Stimulated activated CD4-positive, alpha-beta T cell treated with anti-CD3 and anti-CD28 coated beads, Interleukin-2, amount 100 ng/mL, for 4 hours (primary cell): ENCODE measurements at regions not wholly inside any gene's neighbourhood (a gene's known extent, or its start where the extent isn't known, plus 50 kb on each side); places are given as distances from the start of the nearest gene placed in this dataset.

Experiments used
- DNase-seq: peaks from one replicate; pipeline ENCODE4 v3.0.0-alpha.2; 2020; ENCODE audit warnings: low read depth

GRCh38 chr10:90125456-90126255, 424.3 kb downstream of the KIF20B start:
- no peak for DNase-seq

GRCh38 chr10:90126256-90126595, 424.8 kb downstream of the KIF20B start:
- no peak for DNase-seq

- DNase-seq = no peak
Measured at GRCh38 chr10:90130321-90131086, 429.1 kb downstream of the KIF20B start.

- no peak for DNase-seq
Measured at GRCh38 chr10:90133606-90134005, 432.2 kb downstream of the KIF20B start.

- no peak for DNase-seq
Measured at GRCh38 chr10:90136731-90137316, 435.4 kb downstream of the KIF20B start.

GRCh38 chr10:90138844-90139243, 437.5 kb downstream of the KIF20B start:
- DNase-seq = no peak

GRCh38 chr10:90141791-90142190, 440.4 kb downstream of the KIF20B start:
- DNase-seq = no peak

- DNase-seq = no peak
Measured at GRCh38 chr10:90143937-90144336, 442.5 kb downstream of the KIF20B start.

GRCh38 chr10:90148116-90148855, 446.9 kb downstream of the KIF20B start:
- no peak for DNase-seq

GRCh38 chr10:90149563-90149962, 448.2 kb downstream of the KIF20B start:
- no peak for DNase-seq

GRCh38 chr10:90162271-90162853, 461.0 kb downstream of the KIF20B start:
- DNase-seq = no peak

- DNase-seq = no peak
Measured at GRCh38 chr10:90167174-90168064, 466.0 kb downstream of the KIF20B start.

GRCh38 chr10:90168244-90168643, 466.9 kb downstream of the KIF20B start:
- DNase-seq = no peak

GRCh38 chr10:90171014-90171722, 469.8 kb downstream of the KIF20B start:
- no peak for DNase-seq

GRCh38 chr10:90174531-90174930, 473.1 kb downstream of the KIF20B start:
- DNase-seq = no peak

GRCh38 chr10:90175161-90175681, 473.8 kb downstream of the KIF20B start:
- DNase-seq = no peak

GRCh38 chr10:90179696-90180407, 478.5 kb downstream of the KIF20B start:
- no peak for DNase-seq

- no peak for DNase-seq
Measured at GRCh38 chr10:90180886-90181691, 479.7 kb downstream of the KIF20B start.

GRCh38 chr10:90192825-90193224, 491.4 kb downstream of the KIF20B start:
- DNase-seq = no peak
